ENCODE measurements at regions not wholly inside any gene's neighbourhood (a gene's known extent, or its start where the extent isn't known, plus 50 kb on each side); places are given as distances from the start of the nearest gene placed in this dataset.

DNA sequence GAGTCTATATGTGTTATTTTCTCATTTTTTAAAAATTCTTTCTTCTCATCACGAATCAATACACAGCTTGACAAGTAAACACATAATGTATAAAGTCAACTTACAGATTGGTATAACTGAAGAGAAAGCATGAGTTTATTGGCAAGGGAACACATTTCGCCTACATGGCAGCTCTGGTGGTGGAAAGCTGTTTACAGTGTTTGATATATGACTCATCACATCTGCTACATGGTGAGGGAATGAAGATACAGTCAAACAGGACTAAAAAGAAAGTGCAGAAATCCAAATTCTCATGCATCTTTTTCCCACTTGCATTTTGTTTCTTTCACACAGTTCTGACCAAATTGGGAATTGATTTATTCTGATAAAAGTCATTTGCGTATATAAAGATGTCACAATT is 122.2 kb upstream of the ADGRL4 start:
- 34 to 37% methylated on average over 3 of the region's 3 CpGs for WGBS, 2 experiments (ENCODE audit: low coverage in 1 of 2, low lambda C conversion rate in 2 of 2, missing lambda C conversion rate in 2 of 2)
- Histone ChIP-seq H3K79me2 (ENCODE audit: insufficient read depth) (no peaks in the 10 kb centered on the region), H3K9me3 (ENCODE audit: low read depth) (no peaks in the 10 kb centered on the region), H3K4me2 (ENCODE audit: unreplicated experiment) (peak overlapping the region; percentile 49), H3K27ac (no peak overlapping the region), H3K36me3 (ENCODE audit: low read depth) (no peaks in the 10 kb centered on the region), H3K9me2 (ENCODE audit: insufficient read depth) (no peaks in the 10 kb centered on the region), H2AFZ (0 out of 2 replicates have a peak overlapping the region, but pooled peaks have one; percentile 0), H4K20me1 (ENCODE audit: insufficient read depth) (no peaks in the 10 kb centered on the region), H3K9ac (no peak overlapping the region), H3F3A (ENCODE audit: insufficient read depth) (0 out of 2 replicates have a peak, but pooled peaks cover 5% of the 10 kb centered on the region), H3K4me1 (ENCODE audit: insufficient read depth) (peaks cover 11% of the 10 kb centered on the region; the same call in 1 of the 2 replicates), H3K27me3 (replicated peaks; ENCODE audit: insufficient read depth) (no peaks in the 10 kb centered on the region), H3K4me3 (no peak overlapping the region)
- no peak for TF ChIP-seq EZH2phosphoT487 (IDR thresholded peaks at IDR 0.05; ENCODE audit: insufficient read depth, low read depth)
- no peak for TF ChIP-seq EZH2 (IDR thresholded peaks at IDR 0.05; ENCODE audit: insufficient read depth, poor library complexity, severe bottlenecking)
- peak; percentile 71 for DNase-seq
- in situ Hi-C loops (cut with MboI) = no loop called here

DNA sequence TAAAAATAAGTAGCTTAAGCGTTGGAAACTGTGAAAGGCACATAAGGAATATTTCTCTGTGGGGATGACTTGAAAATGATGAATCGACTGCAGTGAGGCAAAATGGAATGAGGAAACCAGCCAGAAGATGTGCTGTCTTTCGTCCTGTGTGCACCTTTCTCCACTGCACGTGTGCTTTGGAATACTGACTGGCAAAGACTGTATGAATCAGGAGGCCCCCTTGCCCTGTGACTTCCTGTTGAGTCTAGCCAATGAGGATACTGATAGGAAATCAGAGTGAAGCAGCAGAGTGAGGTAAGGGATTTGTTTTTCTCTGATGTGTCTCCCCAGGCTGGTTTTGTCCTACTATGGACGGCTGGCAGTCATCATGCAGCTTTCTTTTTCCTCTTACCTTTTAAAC is 118.2 kb upstream of the ADGRL4 start:
- in situ Hi-C loops (cut with MboI) = no loop called here
- H3K9me2 ChIP-seq (ENCODE audit: insufficient read depth) = no peaks in the 10 kb centered on the region
- no peak overlapping the region for H3K9ac ChIP-seq
- no peaks in the 10 kb centered on the region for H3K79me2 ChIP-seq (ENCODE audit: insufficient read depth)
- DNase-seq = peak; percentile 19
- TF ChIP-seq EZH2phosphoT487 (IDR thresholded peaks at IDR 0.05; ENCODE audit: insufficient read depth, low read depth) = no peak
- TF ChIP-seq EZH2 (IDR thresholded peaks at IDR 0.05; ENCODE audit: insufficient read depth, poor library complexity, severe bottlenecking) = no peak
- peaks cover 11% of the 10 kb centered on the region; the same call in 1 of the 2 replicates for H3K4me1 ChIP-seq (ENCODE audit: insufficient read depth)
- H3K36me3 ChIP-seq (ENCODE audit: low read depth) = no peaks in the 10 kb centered on the region
- no peak overlapping the region for H3K4me3 ChIP-seq
- H3K9me3 ChIP-seq (ENCODE audit: low read depth) = no peaks in the 10 kb centered on the region
- H3K27me3 ChIP-seq (replicated peaks; ENCODE audit: insufficient read depth) = no peaks in the 10 kb centered on the region
- no peak overlapping the region for H3K27ac ChIP-seq
- peak overlapping the region; percentile 17; the same call in 1 of the 2 replicates for H2AFZ ChIP-seq
- WGBS, 2 experiments (ENCODE audit: low coverage in 1 of 2, low lambda C conversion rate in 2 of 2, missing lambda C conversion rate in 2 of 2) = 31 to 32% methylated on average over 5 of the region's 5 CpGs
- H3F3A ChIP-seq (ENCODE audit: insufficient read depth) = 0 out of 2 replicates have a peak, but pooled peaks cover 5% of the 10 kb centered on the region
- no peaks in the 10 kb centered on the region for H4K20me1 ChIP-seq (ENCODE audit: insufficient read depth)
- H3K4me2 ChIP-seq (ENCODE audit: unreplicated experiment) = no peak overlapping the region

DNA sequence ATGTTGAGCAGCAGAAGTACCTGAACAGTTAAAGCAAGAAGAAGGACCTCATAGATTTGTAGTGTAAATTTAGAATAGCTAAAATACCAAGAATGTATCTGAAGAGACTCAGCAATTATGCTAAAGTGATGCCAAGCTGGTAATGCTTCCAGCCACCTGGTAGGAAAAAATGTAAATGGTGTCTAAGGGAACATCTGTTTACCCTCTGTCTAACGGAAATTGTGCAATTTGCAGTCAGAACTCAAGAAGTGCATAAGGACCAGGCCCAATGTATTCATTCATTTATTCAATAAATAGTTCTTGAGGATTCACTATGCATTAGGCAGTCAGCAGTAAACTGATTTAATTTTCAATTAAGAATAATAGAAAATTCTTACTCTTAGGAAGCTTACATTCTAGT is 116.0 kb upstream of the ADGRL4 start:
- Histone ChIP-seq H3K36me3 (ENCODE audit: low read depth) (no peaks in the 10 kb centered on the region), H3K27me3 (replicated peaks; ENCODE audit: insufficient read depth) (no peaks in the 10 kb centered on the region), H3K4me2 (ENCODE audit: unreplicated experiment) (no peak overlapping the region), H3K9ac (no peak overlapping the region), H4K20me1 (ENCODE audit: insufficient read depth) (no peaks in the 10 kb centered on the region), H3F3A (ENCODE audit: insufficient read depth) (no peaks in the 10 kb centered on the region), H3K79me2 (ENCODE audit: insufficient read depth) (no peaks in the 10 kb centered on the region), H3K9me2 (ENCODE audit: insufficient read depth) (no peaks in the 10 kb centered on the region), H3K9me3 (ENCODE audit: low read depth) (no peaks in the 10 kb centered on the region), H3K27ac (no peak overlapping the region), H2AFZ (no peak overlapping the region), H3K4me1 (ENCODE audit: insufficient read depth) (no peaks in the 10 kb centered on the region), H3K4me3 (no peak overlapping the region)
- 58 to 60% methylated on average over 1 of the region's 1 CpG for WGBS, 2 experiments (ENCODE audit: low coverage in 1 of 2, low lambda C conversion rate in 2 of 2, missing lambda C conversion rate in 2 of 2)
- in situ Hi-C loops (cut with MboI) = no loop called here
- no peak for TF ChIP-seq EZH2phosphoT487 (IDR thresholded peaks at IDR 0.05; ENCODE audit: insufficient read depth, low read depth)
- no peak for TF ChIP-seq EZH2 (IDR thresholded peaks at IDR 0.05; ENCODE audit: insufficient read depth, poor library complexity, severe bottlenecking)
- no peak for DNase-seq

DNA sequence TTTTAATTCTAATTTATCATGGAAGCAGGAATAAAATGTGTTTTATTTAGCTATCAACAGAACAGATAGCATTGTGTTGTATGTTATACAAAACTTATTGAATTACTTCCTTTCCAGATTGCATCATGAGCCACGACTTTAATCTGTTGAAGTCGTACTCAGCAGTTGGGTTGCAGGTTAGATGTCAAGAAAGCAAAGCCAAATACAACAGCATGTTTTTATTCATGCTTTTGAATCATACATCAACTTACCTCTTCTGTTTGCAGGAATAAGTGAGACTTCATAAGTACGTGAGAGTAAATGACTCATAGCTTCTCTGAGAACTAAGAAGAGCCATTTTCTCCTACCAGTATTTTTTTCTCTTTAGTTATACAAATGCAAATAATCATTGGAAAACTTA is 110.8 kb upstream of the ADGRL4 start:
- Histone ChIP-seq H3F3A (ENCODE audit: insufficient read depth) (no peaks in the 10 kb centered on the region), H4K20me1 (ENCODE audit: insufficient read depth) (no peaks in the 10 kb centered on the region), H3K79me2 (ENCODE audit: insufficient read depth) (no peaks in the 10 kb centered on the region), H3K9ac (no peak overlapping the region), H3K4me1 (ENCODE audit: insufficient read depth) (no peaks in the 10 kb centered on the region), H3K4me2 (ENCODE audit: unreplicated experiment) (no peak overlapping the region), H3K36me3 (ENCODE audit: low read depth) (no peaks in the 10 kb centered on the region), H2AFZ (peak overlapping the region; percentile 20; the same call in 1 of the 2 replicates), H3K27ac (no peak overlapping the region), H3K27me3 (replicated peaks; ENCODE audit: insufficient read depth) (no peaks in the 10 kb centered on the region), H3K9me3 (ENCODE audit: low read depth) (no peaks in the 10 kb centered on the region), H3K9me2 (ENCODE audit: insufficient read depth) (no peaks in the 10 kb centered on the region), H3K4me3 (no peak overlapping the region)
- in situ Hi-C loops (cut with MboI) = no loop called here
- DNase-seq = peak; percentile 24
- no peak for TF ChIP-seq EZH2phosphoT487 (IDR thresholded peaks at IDR 0.05; ENCODE audit: insufficient read depth, low read depth)
- no peak for TF ChIP-seq EZH2 (IDR thresholded peaks at IDR 0.05; ENCODE audit: insufficient read depth, poor library complexity, severe bottlenecking)
- 37 to 42% methylated on average over 3 of the region's 3 CpGs for WGBS, 2 experiments (ENCODE audit: low coverage in 1 of 2, low lambda C conversion rate in 2 of 2, missing lambda C conversion rate in 2 of 2)

DNA sequence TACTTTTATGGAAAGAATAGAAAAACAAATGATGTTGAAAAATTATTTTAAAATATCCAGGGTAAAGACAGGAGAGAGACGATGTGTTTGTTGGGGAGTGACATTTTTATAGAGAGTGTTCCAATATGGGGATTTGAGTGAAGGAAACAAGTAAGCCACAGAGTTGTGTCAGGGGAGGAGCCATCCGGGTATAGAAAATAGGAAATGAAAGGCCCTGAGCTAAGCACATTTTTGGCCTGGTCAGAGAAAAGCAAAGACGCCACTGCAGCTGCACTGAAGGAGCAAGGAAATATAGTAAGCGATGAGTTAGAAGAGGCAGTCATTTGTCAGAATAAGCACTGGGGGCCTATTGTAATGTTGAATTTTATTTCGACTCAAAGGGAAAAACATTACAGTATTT is 107.3 kb upstream of the ADGRL4 start:
- no peaks in the 10 kb centered on the region for H4K20me1 ChIP-seq (ENCODE audit: insufficient read depth)
- TF ChIP-seq EZH2phosphoT487 (IDR thresholded peaks at IDR 0.05; ENCODE audit: insufficient read depth, low read depth) = no peak
- TF ChIP-seq EZH2 (IDR thresholded peaks at IDR 0.05; ENCODE audit: insufficient read depth, poor library complexity, severe bottlenecking) = no peak
- DNase-seq = no peak
- H3K36me3 ChIP-seq (ENCODE audit: low read depth) = no peaks in the 10 kb centered on the region
- H3K27ac ChIP-seq = no peak overlapping the region
- in situ Hi-C loops (cut with MboI) = no loop called here
- no peaks in the 10 kb centered on the region for H3K27me3 ChIP-seq (replicated peaks; ENCODE audit: insufficient read depth)
- 23 to 28% methylated on average over 5 of the region's 5 CpGs for WGBS, 2 experiments (ENCODE audit: low coverage in 1 of 2, low lambda C conversion rate in 2 of 2, missing lambda C conversion rate in 2 of 2)
- H3K9me2 ChIP-seq (ENCODE audit: insufficient read depth) = no peaks in the 10 kb centered on the region
- H3K4me3 ChIP-seq = no peak overlapping the region
- H2AFZ ChIP-seq = peak overlapping the region; percentile 49; the same call in 1 of the 2 replicates
- no peak overlapping the region for H3K9ac ChIP-seq
- no peaks in the 10 kb centered on the region for H3K4me1 ChIP-seq (ENCODE audit: insufficient read depth)
- no peaks in the 10 kb centered on the region for H3K9me3 ChIP-seq (ENCODE audit: low read depth)
- H3K79me2 ChIP-seq (ENCODE audit: insufficient read depth) = no peaks in the 10 kb centered on the region
- H3K4me2 ChIP-seq (ENCODE audit: unreplicated experiment) = no peak overlapping the region
- no peaks in the 10 kb centered on the region for H3F3A ChIP-seq (ENCODE audit: insufficient read depth)

All from GM23248 (cell line).